Fibroblast of upper back skin (primary cell): ENCODE measurements at regions not wholly inside any gene's neighbourhood (a gene's known extent, or its start where the extent isn't known, plus 50 kb on each side); places are given as distances from the start of the nearest gene placed in this dataset.

Source experiments
- DNase-seq: peaks from one replicate; pipeline ENCODE4 v3.0.0-alpha.2; 2013

DNA sequence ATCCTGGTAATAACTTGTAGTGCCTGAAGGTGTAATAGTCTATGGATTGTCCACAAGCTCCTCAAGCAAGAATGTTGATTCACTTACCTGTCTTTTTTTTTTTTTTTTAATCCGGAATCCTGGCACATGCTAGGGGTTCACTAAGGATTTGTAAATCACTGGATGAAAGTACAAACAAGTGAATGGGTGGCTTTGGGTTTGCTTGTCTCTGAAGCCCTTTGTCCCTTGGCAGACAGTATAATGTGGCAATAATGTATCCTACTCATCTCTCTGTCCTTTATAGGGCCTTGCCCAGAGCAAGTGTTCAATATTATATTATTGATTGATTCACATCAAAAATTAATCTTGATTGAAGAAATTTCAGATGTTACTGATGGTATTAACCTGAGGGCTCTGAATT, 334.0 kb upstream of the CPEB2 start:
- no peak for DNase-seq

DNA sequence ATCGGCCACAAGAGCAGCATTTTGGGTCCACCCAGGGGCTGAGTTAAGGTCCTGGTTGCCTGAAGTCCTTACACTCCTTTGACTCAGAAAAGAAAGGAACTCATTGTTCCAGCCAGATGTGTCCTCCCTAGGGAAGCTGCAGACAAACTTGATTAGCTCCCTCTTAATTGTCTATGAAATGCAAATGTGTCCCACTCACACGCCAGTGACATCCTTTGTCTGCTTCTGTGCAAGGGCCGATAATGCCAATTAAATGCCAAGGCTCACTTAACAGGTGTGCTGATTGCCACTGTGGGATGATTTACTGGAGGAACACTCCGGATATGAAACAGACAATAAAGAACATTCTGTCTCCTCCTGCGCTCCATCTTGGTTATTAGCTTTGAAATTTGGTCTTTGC, 332.9 kb upstream of the CPEB2 start:
- DNase-seq = no peak

GRCh38 chr4:14671146-14671545, 331.1 kb upstream of the CPEB2 start:
- no peak for DNase-seq

DNA sequence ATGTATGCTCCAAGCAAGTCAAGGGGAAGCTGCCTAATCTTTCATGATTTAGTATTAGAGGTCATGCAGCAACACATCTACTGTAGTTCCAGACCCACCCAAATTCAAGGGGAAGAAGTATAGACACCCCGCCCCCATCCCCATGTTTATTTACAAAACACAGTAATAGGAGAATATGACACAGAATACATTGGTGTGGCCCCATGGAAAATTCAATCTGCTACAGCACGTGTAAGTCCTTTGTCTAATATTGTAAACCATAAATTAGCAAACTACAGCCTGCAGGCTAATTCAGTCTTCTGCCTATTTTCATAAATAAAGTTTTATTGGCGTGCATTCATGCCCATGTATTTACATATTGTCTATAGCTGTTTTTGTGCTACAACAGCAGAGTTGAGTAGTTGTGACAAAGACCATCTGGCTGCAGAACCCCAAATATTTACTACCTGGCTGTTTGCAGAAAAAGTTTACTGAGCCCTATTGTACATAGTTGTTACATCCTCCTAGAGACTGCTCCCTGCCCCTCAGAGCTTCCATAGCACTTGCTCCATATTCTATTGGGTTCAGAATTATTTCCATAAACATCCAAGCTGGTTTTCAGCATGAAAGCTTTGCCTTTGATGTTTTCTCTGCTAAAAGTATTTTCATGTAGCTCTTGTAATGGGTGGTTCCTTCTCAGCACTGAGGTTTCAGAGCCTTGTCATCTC, 326.8 kb upstream of the CPEB2 start:
- no peak for DNase-seq

DNA sequence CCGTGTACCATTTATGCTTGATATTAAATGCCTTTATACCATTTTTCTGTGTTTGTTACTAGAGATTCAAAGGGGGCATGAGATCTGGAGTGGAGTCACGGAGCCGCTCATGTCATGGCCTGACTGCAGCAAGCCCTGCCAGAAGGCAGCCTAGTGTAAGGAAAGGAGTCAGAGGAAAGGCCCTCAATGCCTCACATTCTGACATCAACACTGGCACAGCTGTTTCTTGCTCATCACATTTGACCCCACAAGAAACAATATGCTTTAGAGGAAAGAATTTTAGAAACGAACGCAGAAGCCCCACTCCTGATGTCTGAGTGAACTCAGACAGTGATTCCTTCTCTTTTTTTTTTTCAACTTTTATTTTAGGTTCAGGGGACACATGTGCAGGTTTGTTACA, 322.4 kb upstream of the CPEB2 start:
- no peak for DNase-seq

- DNase-seq = no peak
Measured at GRCh38 chr4:14681330-14681729, 321.0 kb upstream of the CPEB2 start.

- no peak for DNase-seq
Measured at GRCh38 chr4:14693728-14694127, 308.6 kb upstream of the CPEB2 start.

- no peak for DNase-seq
Measured at GRCh38 chr4:14695095-14695845, 307.0 kb upstream of the CPEB2 start.

DNA sequence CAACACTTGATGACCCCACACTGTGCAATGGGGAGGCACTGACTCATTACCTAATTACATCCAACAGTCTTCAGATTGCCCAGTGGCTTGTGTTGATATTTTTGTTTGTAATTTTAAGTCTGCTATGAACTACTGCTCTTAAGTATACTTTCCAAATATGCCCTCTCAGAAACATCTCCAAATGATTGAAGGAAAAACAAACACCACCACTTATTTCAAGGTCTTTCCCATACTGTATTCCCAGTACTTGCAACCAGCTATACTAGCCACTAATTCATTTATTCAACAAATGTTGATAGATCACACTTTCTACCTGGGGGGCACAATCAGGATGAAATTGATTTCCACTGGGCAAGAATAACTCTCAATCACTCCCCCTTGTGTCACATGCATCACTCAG, 302.2 kb upstream of the CPEB2 start:
- no peak for DNase-seq

- no peak for DNase-seq
Measured at GRCh38 chr4:14700544-14700943, 301.7 kb upstream of the CPEB2 start.

GRCh38 chr4:14701389-14701788, 300.9 kb upstream of the CPEB2 start:
- no peak for DNase-seq

DNA sequence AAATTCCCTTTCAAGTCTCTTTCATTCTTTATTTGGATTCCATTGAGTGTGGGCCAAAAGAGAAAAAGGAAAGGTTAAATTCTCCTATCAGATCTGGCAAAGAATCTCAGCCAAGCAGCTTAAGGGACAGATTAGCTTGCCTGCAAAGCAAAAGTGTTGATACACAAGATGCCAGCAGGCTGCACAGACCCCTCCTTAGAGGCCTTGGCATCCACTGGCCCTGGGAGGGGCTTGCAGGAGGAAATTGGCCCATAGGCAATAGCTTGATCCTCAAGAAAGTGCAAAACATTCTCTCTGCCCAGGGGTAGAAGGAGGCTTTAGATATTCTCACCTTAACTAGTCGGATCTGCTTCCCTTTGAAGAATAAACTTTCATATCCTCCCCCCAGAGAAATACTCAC, 300.4 kb upstream of the CPEB2 start:
- no peak for DNase-seq

DNA sequence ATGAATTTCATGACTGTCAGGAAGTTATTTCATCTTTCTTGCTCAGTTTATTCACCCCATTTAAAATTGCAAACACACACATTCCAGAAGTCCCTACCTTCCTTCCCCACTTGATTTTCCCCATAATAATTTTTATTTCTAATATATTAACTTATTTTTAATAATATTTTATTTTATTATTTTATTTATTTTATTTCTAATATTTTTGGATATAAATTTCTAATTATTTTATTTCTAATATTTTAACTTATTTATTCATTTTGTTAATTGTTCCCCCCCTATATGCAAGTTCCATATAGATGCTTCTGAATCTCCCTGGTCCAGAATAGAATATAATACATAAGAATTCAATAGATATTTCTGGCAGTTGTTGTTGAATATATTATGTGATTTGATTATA, 293.7 kb upstream of the CPEB2 start:
- DNase-seq = no peak

GRCh38 chr4:14711259-14711658, 291.0 kb upstream of the CPEB2 start:
- DNase-seq = no peak

GRCh38 chr4:14716691-14717090, 285.6 kb upstream of the CPEB2 start:
- no peak for DNase-seq

GRCh38 chr4:14719053-14719452, 283.2 kb upstream of the CPEB2 start:
- peak; percentile 30 for DNase-seq

DNA sequence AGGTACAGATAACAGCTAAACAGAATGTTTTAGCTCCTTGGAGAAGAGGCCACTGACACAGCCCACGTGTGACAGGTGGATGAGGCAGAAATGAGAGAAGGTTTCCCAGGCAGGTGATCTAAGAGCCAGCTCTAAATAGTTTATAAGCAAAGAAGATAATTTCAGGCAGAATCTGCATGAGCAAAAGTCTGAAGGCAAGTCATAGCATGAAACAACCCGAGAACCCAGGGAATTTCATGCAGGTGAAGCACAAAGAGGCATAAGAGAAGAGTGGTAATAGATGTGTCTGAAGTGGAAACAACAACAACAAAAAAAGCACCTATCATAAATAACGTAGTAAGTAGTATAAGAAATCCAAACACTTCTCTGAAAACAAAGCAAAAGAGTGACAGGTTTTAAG, 275.8 kb upstream of the CPEB2 start:
- no peak for DNase-seq

GRCh38 chr4:14726877-14727361, 275.4 kb upstream of the CPEB2 start:
- peak; percentile 2 for DNase-seq

DNA sequence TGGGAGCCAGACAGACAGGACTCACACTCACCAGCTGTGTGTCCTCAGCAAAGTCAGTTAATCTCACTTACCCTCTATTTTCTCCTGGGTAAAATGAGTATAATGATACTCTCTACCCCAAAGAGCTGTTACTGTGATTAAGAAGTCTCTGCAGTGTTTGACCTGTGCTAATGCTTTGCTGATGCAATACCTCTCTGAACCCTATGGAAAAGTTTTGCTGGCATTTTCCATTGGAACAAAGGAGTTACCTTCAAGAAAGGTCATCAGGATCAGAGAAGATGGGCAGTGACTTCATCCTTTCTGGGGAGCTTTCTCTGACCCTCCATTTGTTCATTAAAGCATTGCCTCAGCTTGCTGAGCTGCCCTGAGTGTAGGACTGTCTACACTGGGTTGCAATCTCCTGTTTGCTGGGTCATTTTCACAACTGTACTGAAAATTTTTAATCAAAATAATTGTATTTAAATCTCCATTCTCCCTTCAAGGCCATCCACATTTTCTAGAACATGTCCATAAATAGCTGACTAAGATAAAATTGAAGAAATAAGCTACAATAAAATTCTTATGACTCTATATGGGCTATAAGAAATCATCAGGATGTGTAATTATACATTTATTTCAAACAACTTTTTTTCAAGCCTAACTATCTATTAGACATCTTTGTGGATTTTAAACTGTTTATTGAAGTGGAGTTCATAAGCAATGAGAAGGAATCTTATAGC, 272.8 kb upstream of the CPEB2 start:
- no peak for DNase-seq

DNA sequence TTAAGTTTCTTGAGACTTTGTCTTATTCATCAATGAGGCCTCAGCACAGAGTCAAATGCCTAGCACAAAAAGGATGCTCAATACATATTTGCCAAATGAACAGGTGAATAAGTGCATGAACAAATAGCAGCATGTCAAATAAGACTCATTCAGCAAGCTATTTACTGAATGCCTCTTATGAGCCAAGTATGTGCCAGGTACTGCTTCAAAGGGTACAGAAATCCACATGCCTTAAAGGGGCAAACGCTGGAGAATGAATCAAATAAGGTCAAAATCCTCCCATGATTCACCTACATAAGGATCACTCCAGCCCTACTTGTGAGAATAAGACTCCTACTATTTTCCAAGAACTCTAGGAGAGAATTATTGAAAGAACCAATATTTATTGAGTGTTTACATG, 260.2 kb upstream of the CPEB2 start:
- no peak for DNase-seq

DNA sequence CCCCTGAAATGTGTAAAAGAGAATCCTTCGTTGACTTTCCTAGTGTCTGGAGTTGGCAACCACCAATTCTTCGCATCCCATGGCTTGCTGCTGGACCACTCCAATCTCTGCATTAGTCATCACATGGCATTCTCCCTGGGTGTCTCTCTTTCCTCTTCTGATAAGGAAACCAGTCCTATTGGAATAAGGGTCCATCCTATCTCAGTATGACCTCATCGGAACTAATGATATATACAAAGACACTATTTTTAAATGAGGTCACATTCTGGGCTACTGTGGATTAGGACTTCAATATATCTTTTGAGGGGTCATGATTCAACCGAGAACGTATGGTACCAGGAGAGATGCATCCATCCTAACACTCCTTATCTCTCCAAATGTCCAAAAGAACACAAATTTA, 259.1 kb upstream of the CPEB2 start:
- no peak for DNase-seq

GRCh38 chr4:14743601-14744000, 258.7 kb upstream of the CPEB2 start:
- DNase-seq = peak; percentile 21

- no peak for DNase-seq
Measured at GRCh38 chr4:14744346-14744745, 257.9 kb upstream of the CPEB2 start.

GRCh38 chr4:14749910-14750309, 252.4 kb upstream of the CPEB2 start:
- peak; percentile 1 for DNase-seq
